HepG2 (cell line): ENCODE measurements at regions not wholly inside any gene's neighbourhood (a gene's known extent, or its start where the extent isn't known, plus 50 kb on each side); places are given as distances from the start of the nearest gene placed in this dataset.

Experiments
- ESRRA ChIP-seq: sonication (generic); formaldehyde crosslinking; IDR thresholded peaks from 2 replicates; pipeline ENCODE4 v1.5.1; 2020; ENCODE audit warnings: mild to moderate bottlenecking, low read depth, missing genetic modification reagents
- GLI4 ChIP-seq: sonication (generic); formaldehyde crosslinking; IDR thresholded peaks from 2 replicates; pipeline ENCODE4 v1.5.1; 2020; ENCODE audit warnings: missing genetic modification reagents, mild to moderate bottlenecking, moderate library complexity, borderline replicate concordance
- HDAC2 ChIP-seq: sonication (generic); formaldehyde crosslinking; IDR thresholded peaks from 2 replicates; pipeline ENCODE4 v1.4.0; 2020; ENCODE audit warnings: missing genetic modification reagents
- KAT2B ChIP-seq: fragments of 150-350 bp; IDR thresholded peaks from 2 replicates; pipeline ENCODE4 v1.6.1; 2014; ENCODE audit warnings: low read depth, low read length, borderline replicate concordance
- KDM3A ChIP-seq: IDR thresholded peaks from 2 replicates; pipeline ENCODE4 v1.6.1; 2018; ENCODE audit warnings: low read depth, missing compliant biosample characterization
- MEF2D ChIP-seq: sonication (generic); formaldehyde crosslinking; IDR thresholded peaks from 2 replicates; pipeline ENCODE4 v1.5.1; 2020; ENCODE audit warnings: mild to moderate bottlenecking, missing genetic modification reagents
- RCOR2 ChIP-seq: IDR thresholded peaks from 2 replicates; pipeline ENCODE4 v1.6.1; 2016; ENCODE audit warnings: missing biosample characterization, missing genetic modification reagents
- SIN3A ChIP-seq: IDR thresholded peaks from 2 replicates; pipeline ENCODE4 v1.6.1; 2011; ENCODE audit warnings: low read depth, mild to moderate bottlenecking, control low read depth, low read length, borderline replicate concordance
- SIN3B ChIP-seq: fragments of 150-350 bp; IDR thresholded peaks from 2 replicates; pipeline ENCODE4 v1.6.1; 2014; ENCODE audit warnings: low read length
- ZC3H13 ChIP-seq: sonication (generic); formaldehyde crosslinking; IDR thresholded peaks from 2 replicates; pipeline ENCODE4 v1.8.1; 2023; ENCODE audit warnings: mild to moderate bottlenecking, missing genetic modification reagents, moderate library complexity
- ZFP82 ChIP-seq: sonication (generic); formaldehyde crosslinking; IDR thresholded peaks from 2 replicates; pipeline ENCODE4 v1.5.1; 2020; ENCODE audit warnings: mild to moderate bottlenecking, missing genetic modification reagents, borderline replicate concordance
- ZMYM3 ChIP-seq: sonication (generic); formaldehyde crosslinking; IDR thresholded peaks from 2 replicates; pipeline ENCODE4 v1.5.1; 2020; ENCODE audit warnings: mild to moderate bottlenecking, missing genetic modification reagents
- ZNF18 ChIP-seq: sonication (generic); formaldehyde crosslinking; IDR thresholded peaks from 2 replicates; pipeline ENCODE4 v1.8.0; 2022; ENCODE audit warnings: mild to moderate bottlenecking, missing genetic modification reagents; ENCODE audit not compliant: insufficient replicate concordance
- ZNF329 ChIP-seq: sonication (generic); formaldehyde crosslinking; IDR thresholded peaks from 2 replicates; pipeline ENCODE4 v1.9.0; 2021; ENCODE audit warnings: low read depth, mild to moderate bottlenecking, missing genetic modification reagents
- ZNF547 ChIP-seq: sonication (generic); formaldehyde crosslinking; IDR thresholded peaks from 2 replicates; pipeline ENCODE4 v1.5.1; 2020; ENCODE audit warnings: mild to moderate bottlenecking, missing genetic modification reagents
- ZNF629 ChIP-seq: sonication (generic); formaldehyde crosslinking; conservative IDR thresholded peaks from 2 replicates; pipeline ENCODE4 v1.5.0; 2020; ENCODE audit warnings: missing genetic modification reagents
- ZNF644 ChIP-seq: IDR thresholded peaks from 2 replicates; pipeline ENCODE4 v1.6.1; 2016; ENCODE audit warnings: low read depth
- ZNF777 ChIP-seq: sonication (generic); formaldehyde crosslinking; IDR thresholded peaks from 2 replicates; pipeline ENCODE4 v1.4.0; 2020; ENCODE audit warnings: missing genetic modification reagents
- ZSCAN25 ChIP-seq: sonication (generic); formaldehyde crosslinking; IDR thresholded peaks from 2 replicates; pipeline ENCODE4 v1.8.0; 2022; ENCODE audit warnings: mild to moderate bottlenecking, missing genetic modification reagents
- TF ChIP-seq, protein P1 (sequence below): sonication (generic); formaldehyde crosslinking; IDR thresholded peaks from 2 replicates; pipeline ENCODE4 v1.4.0; 2020; ENCODE audit warnings: missing genetic modification reagents, borderline replicate concordance
- TF ChIP-seq, protein P2 (sequence below): sonication (generic); formaldehyde crosslinking; IDR thresholded peaks from 2 replicates; pipeline ENCODE4 v1.4.0; 2020; ENCODE audit warnings: missing genetic modification reagents, borderline replicate concordance
- TF ChIP-seq, protein P3 (sequence below): sonication (generic); formaldehyde crosslinking; IDR thresholded peaks from 2 replicates; pipeline ENCODE4 v1.4.0; 2020; ENCODE audit warnings: missing genetic modification reagents

DNA sequence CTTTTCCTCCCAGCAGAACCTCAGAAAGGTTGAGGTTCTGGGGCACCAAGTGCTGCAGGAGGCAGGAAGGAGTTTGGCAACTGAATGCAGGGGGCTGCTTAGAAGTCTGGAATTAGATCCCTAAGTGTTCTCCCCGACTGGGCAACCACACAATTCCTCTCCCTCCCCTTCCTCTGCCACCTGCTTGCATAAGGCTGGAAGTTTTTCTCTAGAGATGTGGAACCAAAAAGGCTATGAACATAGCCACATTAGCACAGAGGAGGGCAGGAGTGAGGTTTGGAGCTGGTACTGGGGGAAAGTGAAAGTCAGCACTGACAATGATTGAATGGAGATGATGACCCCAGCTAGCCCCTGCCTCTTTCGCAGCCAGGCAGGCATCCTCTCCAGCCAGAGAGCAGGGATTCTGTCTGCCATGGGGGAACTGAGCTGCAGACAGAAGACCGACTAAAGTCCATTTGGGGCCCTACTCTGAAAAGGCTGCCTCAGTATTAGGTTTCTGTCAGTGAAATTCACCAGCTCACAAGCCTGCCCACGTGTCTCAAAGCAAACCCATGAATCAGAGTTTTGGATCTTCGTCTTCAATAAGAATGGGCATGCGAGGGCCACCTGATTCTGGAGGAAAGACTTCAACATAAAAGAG is 87.9 kb upstream of the ITGA6 start (continued):
- TF ChIP-seq ZNF18, result no peak
- no peak for TF ChIP-seq SIN3B
- TF ChIP-seq GLI4 (CRISPR knock-in tag), result no peak
- no peak; the same call in 1 of the 2 replicates for TF ChIP-seq SIN3A
- 0 out of 2 replicates have a peak, but pooled peaks have one; percentile 59 for TF ChIP-seq KDM3A
- TF ChIP-seq ZMYM3, result peak; percentile 83
- TF ChIP-seq, protein P1, sequence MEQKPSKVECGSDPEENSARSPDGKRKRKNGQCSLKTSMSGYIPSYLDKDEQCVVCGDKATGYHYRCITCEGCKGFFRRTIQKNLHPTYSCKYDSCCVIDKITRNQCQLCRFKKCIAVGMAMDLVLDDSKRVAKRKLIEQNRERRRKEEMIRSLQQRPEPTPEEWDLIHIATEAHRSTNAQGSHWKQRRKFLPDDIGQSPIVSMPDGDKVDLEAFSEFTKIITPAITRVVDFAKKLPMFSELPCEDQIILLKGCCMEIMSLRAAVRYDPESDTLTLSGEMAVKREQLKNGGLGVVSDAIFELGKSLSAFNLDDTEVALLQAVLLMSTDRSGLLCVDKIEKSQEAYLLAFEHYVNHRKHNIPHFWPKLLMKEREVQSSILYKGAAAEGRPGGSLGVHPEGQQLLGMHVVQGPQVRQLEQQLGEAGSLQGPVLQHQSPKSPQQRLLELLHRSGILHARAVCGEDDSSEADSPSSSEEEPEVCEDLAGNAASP, result peak; percentile 93; the same call in 1 of the 2 replicates
- peak; percentile 78 for TF ChIP-seq HDAC2 (CRISPR knock-in tag)
- TF ChIP-seq RCOR2 (CRISPR knock-in tag), result peak; percentile 40; the same call in 1 of the 2 replicates
- TF ChIP-seq, protein P2, sequence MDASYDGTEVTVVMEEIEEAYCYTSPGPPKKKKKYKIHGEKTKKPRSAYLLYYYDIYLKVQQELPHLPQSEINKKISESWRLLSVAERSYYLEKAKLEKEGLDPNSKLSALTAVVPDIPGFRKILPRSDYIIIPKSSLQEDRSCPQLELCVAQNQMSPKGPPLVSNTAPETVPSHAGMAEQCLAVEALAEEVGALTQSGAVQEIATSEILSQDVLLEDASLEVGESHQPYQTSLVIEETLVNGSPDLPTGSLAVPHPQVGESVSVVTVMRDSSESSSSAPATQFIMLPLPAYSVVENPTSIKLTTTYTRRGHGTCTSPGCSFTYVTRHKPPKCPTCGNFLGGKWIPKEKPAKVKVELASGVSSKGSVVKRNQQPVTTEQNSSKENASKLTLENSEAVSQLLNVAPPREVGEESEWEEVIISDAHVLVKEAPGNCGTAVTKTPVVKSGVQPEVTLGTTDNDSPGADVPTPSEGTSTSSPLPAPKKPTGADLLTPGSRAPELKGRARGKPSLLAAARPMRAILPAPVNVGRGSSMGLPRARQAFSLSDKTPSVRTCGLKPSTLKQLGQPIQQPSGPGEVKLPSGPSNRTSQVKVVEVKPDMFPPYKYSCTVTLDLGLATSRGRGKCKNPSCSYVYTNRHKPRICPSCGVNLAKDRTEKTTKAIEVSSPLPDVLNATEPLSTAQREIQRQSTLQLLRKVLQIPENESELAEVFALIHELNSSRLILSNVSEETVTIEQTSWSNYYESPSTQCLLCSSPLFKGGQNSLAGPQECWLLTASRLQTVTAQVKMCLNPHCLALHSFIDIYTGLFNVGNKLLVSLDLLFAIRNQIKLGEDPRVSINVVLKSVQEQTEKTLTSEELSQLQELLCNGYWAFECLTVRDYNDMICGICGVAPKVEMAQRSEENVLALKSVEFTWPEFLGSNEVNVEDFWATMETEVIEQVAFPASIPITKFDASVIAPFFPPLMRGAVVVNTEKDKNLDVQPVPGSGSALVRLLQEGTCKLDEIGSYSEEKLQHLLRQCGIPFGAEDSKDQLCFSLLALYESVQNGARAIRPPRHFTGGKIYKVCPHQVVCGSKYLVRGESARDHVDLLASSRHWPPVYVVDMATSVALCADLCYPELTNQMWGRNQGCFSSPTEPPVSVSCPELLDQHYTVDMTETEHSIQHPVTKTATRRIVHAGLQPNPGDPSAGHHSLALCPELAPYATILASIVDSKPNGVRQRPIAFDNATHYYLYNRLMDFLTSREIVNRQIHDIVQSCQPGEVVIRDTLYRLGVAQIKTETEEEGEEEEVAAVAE (CRISPR knock-in tag), result 0 out of 2 replicates have a peak, but pooled peaks have one; percentile 28
- peak; percentile 34; the same call in 1 of the 2 replicates for TF ChIP-seq ESRRA
- TF ChIP-seq, protein P3, sequence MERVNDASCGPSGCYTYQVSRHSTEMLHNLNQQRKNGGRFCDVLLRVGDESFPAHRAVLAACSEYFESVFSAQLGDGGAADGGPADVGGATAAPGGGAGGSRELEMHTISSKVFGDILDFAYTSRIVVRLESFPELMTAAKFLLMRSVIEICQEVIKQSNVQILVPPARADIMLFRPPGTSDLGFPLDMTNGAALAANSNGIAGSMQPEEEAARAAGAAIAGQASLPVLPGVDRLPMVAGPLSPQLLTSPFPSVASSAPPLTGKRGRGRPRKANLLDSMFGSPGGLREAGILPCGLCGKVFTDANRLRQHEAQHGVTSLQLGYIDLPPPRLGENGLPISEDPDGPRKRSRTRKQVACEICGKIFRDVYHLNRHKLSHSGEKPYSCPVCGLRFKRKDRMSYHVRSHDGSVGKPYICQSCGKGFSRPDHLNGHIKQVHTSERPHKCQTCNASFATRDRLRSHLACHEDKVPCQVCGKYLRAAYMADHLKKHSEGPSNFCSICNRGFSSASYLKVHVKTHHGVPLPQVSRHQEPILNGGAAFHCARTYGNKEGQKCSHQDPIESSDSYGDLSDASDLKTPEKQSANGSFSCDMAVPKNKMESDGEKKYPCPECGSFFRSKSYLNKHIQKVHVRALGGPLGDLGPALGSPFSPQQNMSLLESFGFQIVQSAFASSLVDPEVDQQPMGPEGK (CRISPR knock-in tag), result peak; percentile 75
- TF ChIP-seq ZNF644, result peak; percentile 92
- no peak for TF ChIP-seq ZC3H13 (CRISPR knock-in tag)
- no peak for TF ChIP-seq ZNF547 (CRISPR knock-in tag)
- no peak for TF ChIP-seq ZFP82 (CRISPR knock-in tag)
- no peak for TF ChIP-seq ZSCAN25 (CRISPR knock-in tag)
- TF ChIP-seq ZNF629 (CRISPR knock-in tag), result peak; percentile 76
- no peak for TF ChIP-seq KAT2B
- 0 out of 2 replicates have a peak, but pooled peaks have one; percentile 50 for TF ChIP-seq ZNF777 (CRISPR knock-in tag)
- no peak for TF ChIP-seq ZNF329 (CRISPR knock-in tag)
- peak; percentile 70; the same call in 1 of the 2 replicates for TF ChIP-seq MEF2D (CRISPR knock-in tag)
